GM20431 (cell line): ENCODE measurements at regions not wholly inside any gene's neighbourhood (a gene's known extent, or its start where the extent isn't known, plus 50 kb on each side); places are given as distances from the start of the nearest gene placed in this dataset.

Source experiments
- in situ Hi-C: fragments of 300-500 bp; cut with MseI, MboI; formaldehyde crosslinking; loops from one replicate; pipeline ENCODE4 v1.15.0; 2020; ENCODE audit warnings: low sequenced_read_pairs; ENCODE audit not compliant: unreplicated experiment

GRCh38 chr4:23558101-23558500 lies 331.7 kb downstream of the PPARGC1A start:
- in situ Hi-C loops: no loop called here

GRCh38 chr4:23547601-23548000 lies 342.2 kb downstream of the PPARGC1A start:
- in situ Hi-C loops: no loop called here

DNA sequence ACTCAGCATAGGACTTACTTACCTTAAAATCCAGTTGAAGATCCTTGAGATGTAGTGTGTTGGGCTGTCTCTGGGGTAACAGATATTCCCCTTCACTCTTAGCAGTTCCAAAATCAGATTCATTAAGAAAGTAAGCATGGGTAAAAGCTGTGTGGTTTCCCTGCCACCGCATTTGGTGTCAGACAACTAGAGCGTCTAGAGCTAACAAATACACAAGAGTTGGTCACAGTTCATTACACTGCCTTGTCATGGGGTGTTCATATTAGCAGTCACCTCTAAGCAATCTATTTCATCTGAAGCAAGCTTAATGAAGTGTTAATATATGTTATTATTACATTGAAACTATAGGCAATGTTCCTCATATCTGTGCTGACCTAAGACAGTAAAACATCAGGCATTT lies 342.8 kb downstream of the PPARGC1A start:
- in situ Hi-C loops: no loop called here

- in situ Hi-C loops: no loop called here
Measured at GRCh38 chr4:23539969-23540569, 349.8 kb downstream of the PPARGC1A start.

DNA sequence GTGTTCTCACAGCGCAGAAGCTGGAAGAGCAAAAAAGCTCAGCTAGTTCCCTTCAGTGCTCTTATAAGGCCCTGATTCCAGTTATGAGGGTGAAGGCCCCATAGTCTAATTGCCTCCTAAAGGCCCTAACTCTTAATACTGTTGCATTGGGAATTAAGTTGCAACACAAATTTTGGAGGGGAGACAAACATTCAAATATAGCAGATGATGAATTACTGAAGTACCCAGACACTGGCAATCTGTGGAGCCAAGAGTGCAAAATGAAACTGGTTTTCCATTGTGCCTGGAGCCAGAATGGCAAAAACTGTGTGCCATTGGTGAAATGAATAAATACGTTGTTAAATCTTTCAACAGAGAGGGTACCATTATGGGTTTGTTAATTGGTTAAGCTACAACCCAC lies 356.0 kb downstream of the PPARGC1A start:
- in situ Hi-C loops: no loop called here

DNA sequence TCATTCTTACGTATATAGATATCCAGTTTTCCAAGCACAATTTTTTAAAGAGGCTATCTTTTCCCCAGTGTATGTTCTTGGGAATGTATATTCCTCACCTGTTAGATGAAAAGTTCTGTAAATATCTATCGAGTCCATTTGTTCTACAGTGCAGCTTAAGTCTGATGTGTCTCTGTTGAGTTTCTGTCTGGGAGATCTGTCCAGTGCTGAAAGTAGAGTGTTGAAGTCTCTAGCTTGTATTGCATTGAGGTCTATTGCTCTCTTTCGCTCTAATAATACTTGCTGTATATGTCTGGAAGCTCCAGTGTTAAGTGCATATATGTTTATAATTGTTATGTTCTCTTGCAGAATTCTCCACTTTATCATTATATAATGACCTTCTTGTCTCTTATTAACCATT lies 373.1 kb downstream of the PPARGC1A start:
- in situ Hi-C loops: no loop called here

- in situ Hi-C loops: no loop called here
Measured at GRCh38 chr4:23504083-23504482, 385.8 kb downstream of the PPARGC1A start.

GRCh38 chr4:23500894-23501449 lies 388.9 kb downstream of the PPARGC1A start:
- in situ Hi-C loops: no loop called here

DNA sequence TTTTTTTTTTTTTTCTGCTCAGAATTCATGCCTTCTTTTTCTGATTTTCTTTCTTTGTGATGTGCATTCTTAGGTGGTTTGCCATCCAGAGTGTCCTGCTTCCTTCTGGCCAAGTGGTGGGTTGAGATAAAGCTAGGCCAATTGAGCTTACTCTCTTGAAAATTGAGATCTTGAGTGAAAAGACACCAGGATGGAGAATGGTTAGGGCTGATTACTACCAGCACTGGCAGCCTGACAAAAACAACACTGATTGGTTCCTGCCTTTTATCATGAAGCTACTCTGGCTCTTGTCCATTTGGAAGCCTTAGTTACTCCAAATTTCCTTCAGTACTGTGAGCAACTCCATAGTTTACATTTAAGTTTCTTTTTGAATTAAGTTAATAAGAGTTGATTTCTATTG lies 404.0 kb downstream of the PPARGC1A start:
- in situ Hi-C loops: no loop called here

- in situ Hi-C loops: no loop called here
Measured at GRCh38 chr4:23484689-23485088, 405.2 kb downstream of the PPARGC1A start.

- in situ Hi-C loops: no loop called here
Measured at GRCh38 chr4:23483320-23483960, 406.4 kb downstream of the PPARGC1A start.

GRCh38 chr4:23481566-23481965 lies 408.3 kb downstream of the PPARGC1A start:
- in situ Hi-C loops: no loop called here

GRCh38 chr4:23477905-23478304 lies 411.9 kb downstream of the PPARGC1A start:
- in situ Hi-C loops: no loop called here

DNA sequence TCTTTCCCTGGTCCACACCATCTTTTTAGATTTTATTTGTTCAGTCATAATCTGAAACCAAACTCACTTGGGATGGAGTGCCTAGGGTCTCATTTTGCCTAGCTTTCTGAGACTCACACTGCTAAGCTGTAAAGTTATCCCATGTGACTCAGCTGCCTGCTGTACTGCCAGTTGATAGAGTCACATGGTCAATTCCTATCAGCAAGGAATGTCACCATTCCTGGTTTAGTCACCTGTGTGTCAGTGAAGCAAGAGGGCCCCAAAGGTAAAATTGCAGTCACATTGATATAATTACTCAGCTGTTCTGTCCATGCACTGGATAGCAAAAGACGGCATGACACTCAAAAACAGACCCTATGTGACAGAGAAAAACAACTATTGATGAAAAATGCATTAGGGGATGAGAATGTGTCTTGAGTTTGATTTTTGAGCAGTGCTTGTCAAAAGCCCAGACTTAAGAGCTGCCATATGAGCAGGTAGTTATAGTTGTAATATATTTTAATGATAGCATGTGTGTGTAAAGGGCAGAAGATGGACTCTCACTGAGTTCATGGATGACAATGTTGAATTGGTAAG lies 413.2 kb downstream of the PPARGC1A start:
- in situ Hi-C loops: no loop called here

DNA sequence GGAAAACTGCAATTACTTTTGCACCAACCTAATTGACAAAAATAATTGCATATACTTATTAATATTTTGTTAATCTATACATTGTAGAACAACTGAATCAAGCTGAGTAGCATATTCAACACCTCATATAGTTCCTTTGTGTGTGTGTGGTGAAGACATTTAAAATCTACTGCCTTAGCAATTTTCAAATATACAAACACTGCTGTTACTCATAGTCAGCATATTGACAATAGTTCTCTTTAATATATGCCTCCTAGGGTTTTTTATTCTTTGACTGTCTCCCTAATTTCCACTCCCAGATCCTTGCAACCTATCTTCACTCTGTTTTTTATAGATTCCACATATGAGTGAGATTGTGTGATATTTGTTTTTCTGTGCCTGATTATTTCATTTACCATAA lies 426.8 kb downstream of the PPARGC1A start:
- in situ Hi-C loops: no loop called here

- in situ Hi-C loops: no loop called here
Measured at GRCh38 chr4:23458054-23458453, 431.8 kb downstream of the PPARGC1A start.

GRCh38 chr4:23456864-23457263 lies 433.0 kb downstream of the PPARGC1A start:
- in situ Hi-C loops: no loop called here

DNA sequence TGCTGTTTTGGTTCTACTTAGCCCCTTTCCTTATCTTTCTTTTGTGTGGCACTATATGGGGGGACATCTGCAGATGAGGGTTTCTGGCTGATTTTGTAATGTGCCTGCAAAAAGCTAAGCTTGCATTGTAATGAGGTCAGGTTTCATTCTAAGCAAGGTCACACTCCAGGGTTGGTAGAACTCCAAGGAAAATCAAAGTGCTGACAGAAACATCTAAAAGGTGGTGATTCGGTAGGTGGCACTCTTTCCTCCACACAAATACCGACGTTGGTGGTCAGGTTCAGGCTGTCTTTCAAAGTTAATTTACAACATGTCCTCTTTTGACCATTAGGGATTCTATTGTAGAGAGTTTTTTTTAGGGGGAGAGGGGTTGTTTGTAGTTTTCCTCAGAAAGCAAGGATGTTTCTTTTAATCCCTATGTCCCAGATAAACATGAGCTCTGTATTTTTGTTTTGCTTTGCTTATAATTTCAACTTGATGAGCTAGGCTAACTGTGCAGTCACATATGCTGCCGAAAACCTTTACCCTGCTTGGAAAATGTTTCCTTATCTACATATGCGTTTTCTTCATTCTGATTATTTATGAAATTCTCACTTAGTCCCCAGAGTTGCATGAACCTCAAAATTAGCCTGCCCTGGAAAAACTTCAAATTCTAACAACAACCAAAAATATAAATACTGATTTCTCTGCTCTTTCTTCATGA lies 434.2 kb downstream of the PPARGC1A start:
- in situ Hi-C loops: no loop called here

- in situ Hi-C loops: no loop called here
Measured at GRCh38 chr4:23441530-23442069, 448.2 kb downstream of the PPARGC1A start.

- in situ Hi-C loops: no loop called here
Measured at GRCh38 chr4:23438764-23439163, 451.1 kb downstream of the PPARGC1A start.

GRCh38 chr4:23429497-23429896 lies 460.4 kb downstream of the PPARGC1A start:
- in situ Hi-C loops: no loop called here
